RWPE1 (cell line): ENCODE measurements at regions not wholly inside any gene's neighbourhood (a gene's known extent, or its start where the extent isn't known, plus 50 kb on each side); places are given as distances from the start of the nearest gene placed in this dataset.
"Not testable (repeated sequence)": the region's sequence is repeated elsewhere in the genome, so short reads cannot be mapped to it uniquely, and the experiment has no call there.

Source experiments
- CTCF ChIA-PET: fragments of 350-600 bp; sonication (Branson Sonifier 250); formaldehyde crosslinking; extraction: SDS; loops from one replicate; lab custom pipeline; 2021; lab: Yijun Ruan, JAX
- POLR2A ChIA-PET: fragments of 400-600 bp; formaldehyde crosslinking; extraction: SDS; loops from one replicate; lab custom pipeline; 2020; ENCODE audit warnings: antibody characterized with exemption; ENCODE audit not compliant: low non-redundant PET; lab: Yijun Ruan, JAX
- DNase-seq: peaks from one replicate; pipeline ENCODE4 v3.0.0; 2012; ENCODE audit warnings: low spot score
- H3K27ac ChIP-seq: fragments of 450-650 bp; 2 replicates; pipeline ENCODE4 v1.5.1; 2017

GRCh38 chr2:91528361-91528760, 2836.9 kb downstream of the RPIA start:
- peak; percentile 0 for DNase-seq
- H3K27ac ChIP-seq, POLR2A ChIA-PET, CTCF ChIA-PET: not testable (repeated sequence)

DNA sequence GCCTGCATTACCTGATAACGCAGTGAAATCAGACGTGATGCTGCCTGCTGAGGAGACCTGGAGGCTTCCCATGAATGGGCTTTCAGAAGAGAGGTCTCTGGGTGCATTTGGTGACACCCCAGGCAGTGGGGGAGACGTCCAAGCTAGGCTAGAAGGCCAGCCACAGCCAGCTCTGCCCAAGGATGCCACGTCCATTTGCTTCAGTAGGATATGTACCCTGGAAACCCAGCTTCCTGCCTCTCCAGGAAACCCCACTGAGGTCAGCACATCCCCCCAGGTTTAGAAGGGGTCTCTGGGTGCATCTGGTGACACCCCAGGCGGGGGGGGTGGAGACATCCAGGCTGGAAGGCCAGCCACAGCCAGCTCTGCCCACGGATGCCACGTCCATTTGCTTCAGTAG, 2844.6 kb downstream of the RPIA start:
- H3K27ac ChIP-seq, POLR2A ChIA-PET, DNase-seq, CTCF ChIA-PET: not testable (repeated sequence)

DNA sequence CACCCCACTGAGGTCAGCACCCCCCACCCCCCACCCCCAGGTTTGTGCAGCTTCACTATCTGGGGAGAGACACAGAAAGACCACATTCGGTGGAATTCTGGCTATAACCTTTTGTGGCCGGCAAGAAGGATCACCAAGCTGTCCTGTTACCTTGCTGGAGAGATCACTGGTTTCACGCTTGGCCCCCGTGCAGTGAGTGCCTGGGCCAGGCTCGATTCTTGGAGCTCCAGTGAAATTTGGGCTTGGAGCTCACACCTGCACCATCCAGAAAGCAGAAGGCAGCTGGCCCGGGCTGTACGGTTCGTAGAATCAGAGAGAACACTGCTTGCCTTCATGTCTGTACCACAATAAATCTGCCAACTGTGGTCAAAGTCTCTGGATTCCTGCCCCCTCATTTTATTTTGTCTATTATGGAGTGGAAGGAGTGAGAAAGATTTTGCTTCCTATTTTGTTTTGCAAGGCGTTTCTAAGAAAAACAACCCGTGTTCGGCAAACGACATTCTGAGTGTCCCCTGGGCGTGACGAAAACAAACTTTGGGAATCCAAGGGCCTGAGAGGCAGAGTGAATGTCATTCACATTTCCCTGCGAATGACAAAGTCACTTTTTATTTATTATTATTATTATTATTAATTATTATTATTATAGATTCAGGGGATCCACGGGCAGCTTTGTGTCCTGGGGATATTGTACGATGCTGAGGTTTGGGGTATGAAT, 2845.2 kb downstream of the RPIA start:
- CTCF ChIA-PET, H3K27ac ChIP-seq, DNase-seq, POLR2A ChIA-PET: not testable (repeated sequence)

GRCh38 chr2:91549316-91549715, 2857.8 kb downstream of the RPIA start:
- CTCF ChIA-PET, POLR2A ChIA-PET, H3K27ac ChIP-seq, DNase-seq: not testable (repeated sequence)

GRCh38 chr2:91558234-91558633, 2866.8 kb downstream of the RPIA start:
- CTCF ChIA-PET, DNase-seq, H3K27ac ChIP-seq, POLR2A ChIA-PET: not testable (repeated sequence)

- POLR2A ChIA-PET, DNase-seq, H3K27ac ChIP-seq, CTCF ChIA-PET: not testable (repeated sequence)
Observed at GRCh38 chr2:91559269-91559668, 2867.8 kb downstream of the RPIA start.

DNA sequence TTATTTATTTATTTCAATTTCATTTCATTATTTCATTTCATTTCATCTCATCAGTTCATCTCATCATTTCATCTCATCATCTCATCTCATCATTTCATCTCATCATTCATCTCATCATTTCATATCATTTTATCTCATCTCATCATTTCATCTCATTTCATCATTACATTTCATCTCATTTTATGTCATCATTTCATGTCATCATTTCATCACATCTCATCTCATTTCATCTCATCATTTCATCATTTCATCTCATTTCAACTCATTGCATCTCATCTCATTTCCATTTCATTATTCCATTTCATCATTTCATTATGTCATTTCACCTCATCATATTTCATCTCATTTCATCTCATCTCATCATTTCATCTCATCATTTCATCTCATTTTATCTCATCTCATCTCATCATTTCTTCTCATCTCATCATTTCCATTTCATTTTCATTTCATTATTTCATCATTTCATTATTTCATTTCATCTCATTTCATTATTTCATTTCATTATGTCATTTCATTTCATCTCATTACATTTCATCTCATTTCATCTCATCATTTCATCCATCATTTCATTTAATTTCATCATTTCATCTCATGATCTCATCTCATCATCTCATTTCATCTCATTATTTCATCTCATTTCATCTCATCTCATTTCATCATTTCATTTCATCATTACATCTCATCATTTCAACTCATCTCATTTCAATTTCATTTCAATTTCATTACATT, 2868.6 kb downstream of the RPIA start:
- POLR2A ChIA-PET, CTCF ChIA-PET, DNase-seq: not testable (repeated sequence)

DNA sequence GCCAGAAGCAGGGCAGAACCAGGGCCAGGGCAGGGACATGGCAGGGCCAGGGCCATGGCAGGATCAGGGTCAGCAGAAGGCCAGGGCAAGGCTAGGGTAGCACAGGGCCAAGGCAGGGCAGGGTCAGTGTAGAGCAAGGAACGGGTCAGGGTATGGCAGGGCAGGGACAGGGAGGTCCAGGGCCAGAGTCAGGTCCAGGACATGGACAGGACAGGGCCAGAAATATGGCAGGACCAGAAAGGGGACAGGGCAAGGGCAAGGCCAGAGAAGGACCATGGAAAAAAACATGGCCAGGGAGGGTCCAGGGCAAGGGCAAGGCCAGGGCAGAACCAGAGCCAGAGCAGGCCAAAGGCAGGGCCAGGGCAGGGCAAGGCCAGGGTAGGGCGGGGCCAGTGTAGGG, 2870.7 kb downstream of the RPIA start:
- POLR2A ChIA-PET, H3K27ac ChIP-seq, CTCF ChIA-PET, DNase-seq: not testable (repeated sequence)

More for the DNA sequence above, 2868.6 kb downstream of the RPIA start:
- not testable (repeated sequence) for H3K27ac ChIP-seq

- H3K27ac ChIP-seq, POLR2A ChIA-PET, DNase-seq, CTCF ChIA-PET: not testable (repeated sequence)
Observed at GRCh38 chr2:91564700-91565099, 2873.2 kb downstream of the RPIA start.

DNA sequence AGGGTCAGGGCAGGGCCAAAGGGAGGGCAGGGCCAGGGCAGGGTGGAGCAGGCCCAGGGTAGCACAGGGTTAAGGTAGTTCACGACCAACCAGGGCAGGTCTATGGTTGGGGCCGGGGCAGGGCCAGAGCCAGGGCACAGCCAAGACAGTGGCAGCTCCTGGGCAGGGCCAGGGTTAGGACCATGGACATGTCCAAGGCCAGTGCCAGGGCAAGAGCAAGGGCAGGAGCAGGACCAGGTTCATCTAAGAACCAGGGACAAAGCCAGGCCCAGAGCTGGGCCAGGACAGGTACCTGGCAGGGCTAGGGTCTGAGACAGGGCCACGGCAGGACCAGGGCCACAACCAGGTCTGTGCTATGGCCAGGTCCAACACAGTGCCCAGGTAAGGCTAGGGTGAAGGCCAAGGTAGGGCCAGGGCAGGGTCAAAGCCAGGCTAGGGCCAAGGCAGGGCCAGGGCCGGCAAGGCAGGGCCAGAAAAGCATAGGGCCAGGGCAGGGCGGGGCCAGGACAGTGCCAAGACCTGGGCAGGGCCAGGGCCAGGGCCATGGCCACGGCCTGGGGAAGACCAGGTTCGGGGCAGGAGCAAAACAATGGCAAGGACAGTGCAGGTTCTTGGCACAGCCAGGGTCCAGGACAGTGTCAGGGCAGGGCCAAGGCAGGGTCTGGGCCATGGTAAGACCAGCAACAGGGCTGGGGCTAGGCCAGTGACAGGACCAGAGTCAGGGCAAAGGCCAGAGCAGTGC, 2874.4 kb downstream of the RPIA start:
- DNase-seq, POLR2A ChIA-PET, H3K27ac ChIP-seq, CTCF ChIA-PET: not testable (repeated sequence)

DNA sequence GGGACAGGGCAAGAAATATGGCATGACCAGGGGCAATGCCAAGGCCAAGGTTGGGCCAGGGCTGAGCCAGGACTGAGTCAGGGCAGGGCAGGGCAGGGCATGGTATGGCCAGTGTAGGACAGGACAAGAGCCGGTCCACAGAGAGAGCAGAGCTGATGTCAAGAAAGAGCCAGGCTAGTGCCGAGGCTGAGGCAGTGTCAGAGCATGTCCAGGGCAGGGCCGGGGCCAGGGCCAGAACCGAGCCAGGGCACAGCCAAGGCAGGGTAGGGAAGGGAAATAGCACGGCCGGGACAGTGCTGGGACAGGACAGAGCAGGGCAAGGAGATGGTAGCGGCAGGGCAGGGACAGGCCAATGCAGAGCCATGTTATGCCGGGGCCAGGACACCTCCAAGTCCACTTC, 2875.1 kb downstream of the RPIA start:
- CTCF ChIA-PET, POLR2A ChIA-PET, H3K27ac ChIP-seq, DNase-seq: not testable (repeated sequence)

GRCh38 chr2:91567546-91568335, 2876.3 kb downstream of the RPIA start:
- CTCF ChIA-PET, POLR2A ChIA-PET, DNase-seq, H3K27ac ChIP-seq: not testable (repeated sequence)

DNA sequence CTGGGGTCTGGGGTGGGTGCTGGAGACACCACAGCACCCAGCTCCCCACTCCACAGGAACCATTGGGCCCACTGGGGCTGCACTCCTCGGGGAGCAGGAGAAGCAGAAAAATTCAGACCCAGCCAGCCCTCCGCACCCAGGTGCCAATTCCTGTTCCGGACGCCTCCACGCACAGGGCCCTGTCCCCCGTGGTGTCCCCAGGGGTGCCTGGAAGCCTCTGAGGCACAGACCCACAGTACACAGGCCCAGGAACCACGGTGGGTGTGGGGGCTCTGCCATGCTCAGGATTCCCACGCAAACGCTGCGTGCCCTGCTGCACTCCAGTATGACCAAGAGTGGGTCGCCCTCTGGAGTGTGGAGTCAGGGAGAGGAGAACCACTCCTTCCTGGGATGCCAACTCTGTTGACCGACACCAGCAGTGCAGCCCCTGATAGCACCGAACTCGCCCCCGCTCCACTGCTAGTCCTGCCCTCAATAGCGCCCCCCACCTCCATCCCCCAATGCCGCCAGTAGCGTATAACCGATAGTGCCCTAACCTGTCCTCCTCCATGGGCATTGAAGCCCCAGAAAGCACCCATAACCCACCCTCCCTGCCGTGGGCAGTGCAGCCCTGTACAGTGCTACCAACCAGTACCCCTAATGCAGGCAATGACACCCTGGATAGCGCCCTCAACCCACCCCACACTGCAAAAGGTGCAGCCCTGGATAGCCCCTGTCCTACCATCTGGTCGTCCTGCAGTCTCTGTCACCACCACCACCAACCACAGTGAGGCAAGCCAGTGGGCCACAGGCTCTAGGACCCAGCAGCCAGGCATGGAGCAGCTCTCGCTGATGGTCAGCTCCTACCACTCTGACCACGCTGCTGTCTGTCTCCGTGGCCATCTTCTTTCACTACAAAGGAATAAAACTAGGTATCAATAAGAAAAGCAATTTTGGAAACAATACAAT, 2877.2 kb downstream of the RPIA start:
- CTCF ChIA-PET, H3K27ac ChIP-seq, DNase-seq, POLR2A ChIA-PET: not testable (repeated sequence)

GRCh38 chr2:91571239-91571923, 2879.9 kb downstream of the RPIA start:
- H3K27ac ChIP-seq, POLR2A ChIA-PET, DNase-seq, CTCF ChIA-PET: not testable (repeated sequence)

DNA sequence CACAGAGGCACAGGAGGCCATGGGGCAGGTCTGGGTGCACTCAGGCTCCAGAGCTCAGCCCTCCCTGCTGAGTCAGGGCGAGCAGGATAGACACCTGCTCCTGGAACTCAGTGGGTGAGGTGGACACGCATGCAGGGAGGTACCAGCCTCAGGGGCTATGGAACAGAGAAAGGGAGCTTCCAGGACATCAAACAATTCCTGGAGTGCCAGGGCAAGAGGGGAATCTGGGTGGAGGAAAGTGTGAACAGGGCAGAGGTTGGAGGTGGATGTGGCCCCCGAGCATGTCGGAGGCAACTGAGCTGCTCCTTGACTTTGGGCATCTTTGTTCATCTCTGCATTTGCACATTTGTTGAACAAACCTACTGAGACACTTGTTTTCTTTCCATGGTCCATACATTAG, 2881.5 kb downstream of the RPIA start:
- CTCF ChIA-PET, DNase-seq, POLR2A ChIA-PET, H3K27ac ChIP-seq: not testable (repeated sequence)
